Smooth muscle cell of the brain vasculature (primary cell): ENCODE measurements at regions not wholly inside any gene's neighbourhood (a gene's known extent, or its start where the extent isn't known, plus 50 kb on each side); places are given as distances from the start of the nearest gene placed in this dataset.
"Not testable (repeated sequence)": the region's sequence is repeated elsewhere in the genome, so short reads cannot be mapped to it uniquely, and the experiment has no call there.

ENCODE experiments used
- DNase-seq: peaks from one replicate; pipeline ENCODE4 v3.0.0-alpha.2; 2012; ENCODE audit warnings: low read depth, low spot score

- no peak for DNase-seq
Observed at GRCh38 chr7:131961054-131961680, 404.7 kb upstream of the PODXL start.

GRCh38 chr7:131959106-131959812 lies 402.8 kb upstream of the PODXL start:
- DNase-seq = no peak

GRCh38 chr7:131957338-131958020 lies 401.1 kb upstream of the PODXL start:
- no peak for DNase-seq

GRCh38 chr7:131956864-131957263 lies 400.4 kb upstream of the PODXL start:
- no peak for DNase-seq

- DNase-seq = no peak
Observed at GRCh38 chr7:131955679-131956078, 399.3 kb upstream of the PODXL start.

- DNase-seq = no peak
Observed at GRCh38 chr7:131953184-131953583, 396.8 kb upstream of the PODXL start.

GRCh38 chr7:131952365-131952764 lies 395.9 kb upstream of the PODXL start:
- DNase-seq = no peak

GRCh38 chr7:131950758-131951157 lies 394.3 kb upstream of the PODXL start:
- DNase-seq = no peak

- DNase-seq = no peak
Observed at GRCh38 chr7:131949659-131950058, 393.2 kb upstream of the PODXL start.

- no peak for DNase-seq
Observed at GRCh38 chr7:131948434-131949053, 392.1 kb upstream of the PODXL start.

GRCh38 chr7:131947661-131948060 lies 391.2 kb upstream of the PODXL start:
- DNase-seq = no peak

GRCh38 chr7:131945957-131946544 lies 389.6 kb upstream of the PODXL start:
- no peak for DNase-seq

GRCh38 chr7:131945313-131945911 lies 389.0 kb upstream of the PODXL start:
- DNase-seq = peak; percentile 17

GRCh38 chr7:131944556-131945069 lies 388.2 kb upstream of the PODXL start:
- no peak for DNase-seq

GRCh38 chr7:131943646-131944045 lies 387.2 kb upstream of the PODXL start:
- DNase-seq = no peak

GRCh38 chr7:131943211-131943610 lies 386.8 kb upstream of the PODXL start:
- no peak for DNase-seq

- DNase-seq = no peak
Observed at GRCh38 chr7:131942287-131943150, 386.1 kb upstream of the PODXL start.

- DNase-seq = no peak
Observed at GRCh38 chr7:131941291-131941690, 384.9 kb upstream of the PODXL start.

GRCh38 chr7:131940621-131941165 lies 384.3 kb upstream of the PODXL start:
- DNase-seq = no peak

- DNase-seq = not testable (repeated sequence)
Observed at GRCh38 chr7:131938788-131939187, 382.4 kb upstream of the PODXL start.
